ENCODE measurements at regions not wholly inside any gene's neighbourhood (a gene's known extent, or its start where the extent isn't known, plus 50 kb on each side); places are given as distances from the start of the nearest gene placed in this dataset.

DNA sequence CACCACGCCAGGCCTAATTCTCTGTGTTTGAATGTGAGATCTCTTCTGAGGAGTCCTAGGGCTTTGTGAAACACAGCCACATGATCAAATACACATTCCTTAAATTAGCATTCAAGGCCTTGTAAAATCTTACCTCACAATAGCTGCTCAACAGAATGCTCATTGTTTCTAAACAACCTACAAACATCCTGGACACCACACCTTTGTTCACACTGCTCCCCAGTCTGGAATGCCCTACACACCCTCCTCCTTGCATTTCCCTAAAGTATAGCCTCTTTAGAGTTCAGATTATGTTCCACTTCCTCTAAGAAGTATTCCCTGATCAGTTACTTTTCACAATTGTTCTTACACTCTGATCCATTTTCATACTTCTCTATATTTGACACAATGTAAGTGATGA lies 110.6 kb downstream of the AGTR2 start:
- no peak for TF ChIP-seq TAF1 (IDR thresholded peaks at IDR 0.05; ENCODE audit: low read depth)
- TF ChIP-seq, protein P1, sequence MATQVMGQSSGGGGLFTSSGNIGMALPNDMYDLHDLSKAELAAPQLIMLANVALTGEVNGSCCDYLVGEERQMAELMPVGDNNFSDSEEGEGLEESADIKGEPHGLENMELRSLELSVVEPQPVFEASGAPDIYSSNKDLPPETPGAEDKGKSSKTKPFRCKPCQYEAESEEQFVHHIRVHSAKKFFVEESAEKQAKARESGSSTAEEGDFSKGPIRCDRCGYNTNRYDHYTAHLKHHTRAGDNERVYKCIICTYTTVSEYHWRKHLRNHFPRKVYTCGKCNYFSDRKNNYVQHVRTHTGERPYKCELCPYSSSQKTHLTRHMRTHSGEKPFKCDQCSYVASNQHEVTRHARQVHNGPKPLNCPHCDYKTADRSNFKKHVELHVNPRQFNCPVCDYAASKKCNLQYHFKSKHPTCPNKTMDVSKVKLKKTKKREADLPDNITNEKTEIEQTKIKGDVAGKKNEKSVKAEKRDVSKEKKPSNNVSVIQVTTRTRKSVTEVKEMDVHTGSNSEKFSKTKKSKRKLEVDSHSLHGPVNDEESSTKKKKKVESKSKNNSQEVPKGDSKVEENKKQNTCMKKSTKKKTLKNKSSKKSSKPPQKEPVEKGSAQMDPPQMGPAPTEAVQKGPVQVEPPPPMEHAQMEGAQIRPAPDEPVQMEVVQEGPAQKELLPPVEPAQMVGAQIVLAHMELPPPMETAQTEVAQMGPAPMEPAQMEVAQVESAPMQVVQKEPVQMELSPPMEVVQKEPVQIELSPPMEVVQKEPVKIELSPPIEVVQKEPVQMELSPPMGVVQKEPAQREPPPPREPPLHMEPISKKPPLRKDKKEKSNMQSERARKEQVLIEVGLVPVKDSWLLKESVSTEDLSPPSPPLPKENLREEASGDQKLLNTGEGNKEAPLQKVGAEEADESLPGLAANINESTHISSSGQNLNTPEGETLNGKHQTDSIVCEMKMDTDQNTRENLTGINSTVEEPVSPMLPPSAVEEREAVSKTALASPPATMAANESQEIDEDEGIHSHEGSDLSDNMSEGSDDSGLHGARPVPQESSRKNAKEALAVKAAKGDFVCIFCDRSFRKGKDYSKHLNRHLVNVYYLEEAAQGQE (IDR thresholded peaks at IDR 0.05; ENCODE audit: low read depth) = no peak
- no peak for TF ChIP-seq YY1 (IDR thresholded peaks at IDR 0.05; ENCODE audit: low read depth)
- no peak for TF ChIP-seq RAD21 (IDR thresholded peaks at IDR 0.05; ENCODE audit: low read depth)

All from Ishikawa (cell line).